IPS DF 6.9 (cell line): ENCODE measurements at regions not wholly inside any gene's neighbourhood (a gene's known extent, or its start where the extent isn't known, plus 50 kb on each side); places are given as distances from the start of the nearest gene placed in this dataset.

ENCODE experiments used
- DNase-seq: peaks from one replicate; pipeline ENCODE4 v3.0.0-alpha.2; 2013; ENCODE audit warnings: low read depth, low spot score
- H3K27ac ChIP-seq: one replicate; pipeline ENCODE4 v1.5.1; 2013; ENCODE audit warnings: low read length, control low read depth
- H3K27me3 ChIP-seq: 2 replicates; pipeline ENCODE4 v1.6.1; 2013; ENCODE audit warnings: mild to moderate bottlenecking, low read length; ENCODE audit not compliant: control insufficient read depth, insufficient read depth
- H3K36me3 ChIP-seq: 2 replicates; pipeline ENCODE4 v1.6.1; 2013; ENCODE audit warnings: low read length; ENCODE audit not compliant: control insufficient read depth, insufficient read depth
- H3K4me1 ChIP-seq: 2 replicates; pipeline ENCODE4 v1.6.1; 2013; ENCODE audit warnings: low read length; ENCODE audit not compliant: control insufficient read depth, insufficient read depth
- H3K4me3 ChIP-seq: 2 replicates; pipeline ENCODE4 v1.5.1; 2013; ENCODE audit warnings: mild to moderate bottlenecking, low read length
- H3K9me3 ChIP-seq: 2 replicates; pipeline ENCODE4 v1.6.1; 2013; ENCODE audit warnings: low read length, inconsistent platforms; ENCODE audit not compliant: control insufficient read depth, insufficient read depth
- WGBS: extraction: QIAGEN DNeasy Blood & Tissue Kit; methylation state at CpG from one replicate; pipeline ENCODE4 v1.1.7; 2013; ENCODE audit warnings: mixed read lengths, missing lambda C conversion rate; ENCODE audit not compliant: insufficient read length, insufficient coverage; 5-methylcytosine and 5-hydroxymethylcytosine counted together

- H3K4me3 ChIP-seq = no peak overlapping the region
- no CpG with 5 or more reads among the region's 5 CpGs for WGBS
Measured at GRCh38 chr4:74675673-74676279, 118.5 kb downstream of the BTC start.

GRCh38 chr4:74682567-74683359, 111.6 kb downstream of the BTC start:
- Histone ChIP-seq H3K36me3 (no peaks in the 10 kb centered on the region), H3K4me1 (no peaks in the 10 kb centered on the region), H3K27ac (no peak overlapping the region), H3K27me3 (no peaks in the 10 kb centered on the region), H3K4me3 (no peak overlapping the region), H3K9me3 (no peaks in the 10 kb centered on the region)
- WGBS = no CpG with 5 or more reads among the region's 2 CpGs
- DNase-seq = no peak

More at GRCh38 chr4:74675673-74676279, 118.5 kb downstream of the BTC start:
- Histone ChIP-seq H3K27me3 (no peaks in the 10 kb centered on the region), H3K27ac (no peak overlapping the region), H3K9me3 (no peaks in the 10 kb centered on the region), H3K36me3 (no peaks in the 10 kb centered on the region), H3K4me1 (no peaks in the 10 kb centered on the region)
- peak; percentile 33 for DNase-seq

GRCh38 chr4:74692972-74693371, 101.4 kb downstream of the BTC start:
- no peak overlapping the region for H3K4me3 ChIP-seq
- DNase-seq = no peak
- no peaks in the 10 kb centered on the region for H3K9me3 ChIP-seq
- no peak overlapping the region for H3K27ac ChIP-seq
- H3K36me3 ChIP-seq = no peaks in the 10 kb centered on the region
- no CpG with 5 or more reads among the region's 4 CpGs for WGBS
- H3K27me3 ChIP-seq = no peaks in the 10 kb centered on the region
- H3K4me1 ChIP-seq = peaks cover 1% of the 10 kb centered on the region; the same call in 1 of the 2 replicates
